Calu3 (cell line): ENCODE measurements at regions not wholly inside any gene's neighbourhood (a gene's known extent, or its start where the extent isn't known, plus 50 kb on each side); places are given as distances from the start of the nearest gene placed in this dataset.

ENCODE experiments used
- BruUV-seq: library from RNA; stranded (reverse); fragments of 400-500 nt; replicated peaks from 2 replicates; lab custom pipeline; 2021; lab: Mats Ljungman, UMichigan
- CTCF ChIA-PET: fragments of 300-600 bp; sonication (Branson Sonifier 250); formaldehyde crosslinking; loops from one replicate; lab custom pipeline; 2022; ENCODE audit warnings: antibody characterized with exemption; lab: Charles Lee
- DNase-seq: peaks from one replicate; pipeline ENCODE4 v3.0.0; 2022
- H3K27ac Mint-ChIP-seq: one replicate; pipeline ENCODE4 v1.8.0; 2022; ENCODE audit warnings: mixed read lengths; ENCODE audit not compliant: unreplicated experiment
- H3K27me3 Mint-ChIP-seq: one replicate; pipeline ENCODE4 v1.8.0; 2022; ENCODE audit warnings: mixed read lengths; ENCODE audit not compliant: unreplicated experiment
- H3K36me3 Mint-ChIP-seq: one replicate; pipeline ENCODE4 v1.8.0; 2022; ENCODE audit warnings: mild to moderate bottlenecking, moderate library complexity, mixed read lengths; ENCODE audit not compliant: insufficient read depth, unreplicated experiment
- H3K4me1 Mint-ChIP-seq: one replicate; pipeline ENCODE4 v1.8.0; 2022; ENCODE audit warnings: mild to moderate bottlenecking, low read depth, mixed read lengths; ENCODE audit not compliant: unreplicated experiment
- H3K4me3 Mint-ChIP-seq: one replicate; pipeline ENCODE4 v1.8.0; 2022; ENCODE audit warnings: mild to moderate bottlenecking, low read depth, moderate library complexity, mixed read lengths; ENCODE audit not compliant: unreplicated experiment
- H3K9me3 Mint-ChIP-seq: one replicate; pipeline ENCODE4 v1.8.0; 2022; ENCODE audit warnings: low read depth, mixed read lengths; ENCODE audit not compliant: unreplicated experiment
- intact Hi-C: fragments of 100-400 bp; cut with micrococcal nuclease; formaldehyde crosslinking; loops from one replicate; pipeline ENCODE4 v1.10.0; 2022; ENCODE audit not compliant: unreplicated experiment
- TF ChIP-seq, protein P1 (sequence below): fragments of 200-600 bp; IDR thresholded peaks from one replicate; pipeline ENCODE4 v1.8.0; 2022; ENCODE audit warnings: antibody characterized with exemption; ENCODE audit not compliant: unreplicated experiment

DNA sequence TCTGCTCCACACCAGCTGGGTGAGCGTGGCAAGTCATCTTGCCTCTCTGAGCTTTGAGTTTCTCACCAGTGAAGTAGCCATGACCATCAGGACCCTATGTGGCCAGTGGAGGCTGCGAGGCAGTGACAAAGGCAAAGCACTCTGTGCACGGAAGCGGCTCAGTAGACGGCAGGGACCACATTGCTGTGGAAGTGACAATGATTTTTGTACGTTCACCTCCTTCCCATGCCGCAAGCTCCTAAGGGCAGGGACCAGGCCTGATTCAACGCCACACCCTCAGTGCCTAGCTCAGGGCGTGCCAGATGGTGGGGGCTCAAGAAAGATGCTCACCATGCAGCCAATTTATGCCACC, 210.5 kb downstream of the MATN1 start:
- TF ChIP-seq, protein P1, sequence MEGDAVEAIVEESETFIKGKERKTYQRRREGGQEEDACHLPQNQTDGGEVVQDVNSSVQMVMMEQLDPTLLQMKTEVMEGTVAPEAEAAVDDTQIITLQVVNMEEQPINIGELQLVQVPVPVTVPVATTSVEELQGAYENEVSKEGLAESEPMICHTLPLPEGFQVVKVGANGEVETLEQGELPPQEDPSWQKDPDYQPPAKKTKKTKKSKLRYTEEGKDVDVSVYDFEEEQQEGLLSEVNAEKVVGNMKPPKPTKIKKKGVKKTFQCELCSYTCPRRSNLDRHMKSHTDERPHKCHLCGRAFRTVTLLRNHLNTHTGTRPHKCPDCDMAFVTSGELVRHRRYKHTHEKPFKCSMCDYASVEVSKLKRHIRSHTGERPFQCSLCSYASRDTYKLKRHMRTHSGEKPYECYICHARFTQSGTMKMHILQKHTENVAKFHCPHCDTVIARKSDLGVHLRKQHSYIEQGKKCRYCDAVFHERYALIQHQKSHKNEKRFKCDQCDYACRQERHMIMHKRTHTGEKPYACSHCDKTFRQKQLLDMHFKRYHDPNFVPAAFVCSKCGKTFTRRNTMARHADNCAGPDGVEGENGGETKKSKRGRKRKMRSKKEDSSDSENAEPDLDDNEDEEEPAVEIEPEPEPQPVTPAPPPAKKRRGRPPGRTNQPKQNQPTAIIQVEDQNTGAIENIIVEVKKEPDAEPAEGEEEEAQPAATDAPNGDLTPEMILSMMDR, result no peak

GRCh38 chr1:30511991-30512913, 211.1 kb downstream of the MATN1 start:
- DNase-seq, result no peak
- Mint-ChIP-seq H3K27me3 (peaks cover 70% of the 10 kb centered on the region), H3K4me3 (no peak overlapping the region), H3K9me3 (no peaks in the 10 kb centered on the region), H3K27ac (no peak overlapping the region), H3K36me3 (no peaks in the 10 kb centered on the region), H3K4me1 (peaks cover 17% of the 10 kb centered on the region)
- intact Hi-C loops, result no loop called here
- TF ChIP-seq, protein P1, result no peak
- BruUV-seq, result no TSS peak
- CTCF ChIA-PET, result no interaction called here

More for the DNA sequence above, 210.5 kb downstream of the MATN1 start:
- Mint-ChIP-seq H3K27ac (no peak overlapping the region), H3K4me1 (peaks cover 17% of the 10 kb centered on the region), H3K9me3 (no peaks in the 10 kb centered on the region), H3K36me3 (no peaks in the 10 kb centered on the region), H3K4me3 (no peak overlapping the region), H3K27me3 (peaks cover 67% of the 10 kb centered on the region)
- BruUV-seq, result no TSS peak
- DNase-seq, result no peak
- CTCF ChIA-PET, result no interaction called here
- intact Hi-C loops, result no loop called here

DNA sequence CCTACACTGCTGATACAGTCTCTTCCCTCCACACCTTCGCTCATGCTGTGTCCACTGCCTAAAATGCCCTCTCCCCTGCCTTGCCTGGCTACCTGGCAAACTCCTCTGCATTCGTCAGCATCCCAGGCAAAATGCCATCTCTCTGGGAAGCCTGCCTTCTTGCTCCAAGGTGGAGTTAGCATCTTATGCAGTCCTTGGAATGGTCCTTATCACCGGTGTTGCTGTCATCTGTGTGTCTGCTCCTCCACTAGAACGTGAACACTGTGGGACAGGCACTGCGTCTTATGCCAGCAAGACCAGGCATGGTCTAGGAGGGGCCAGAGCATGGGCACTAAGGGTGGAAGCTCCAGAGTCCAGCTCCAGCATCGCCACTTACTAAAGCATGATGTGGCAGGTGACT, 211.8 kb downstream of the MATN1 start:
- TF ChIP-seq, protein P1, result no peak
- no peak for DNase-seq
- intact Hi-C loops, result no loop called here
- CTCF ChIA-PET, result no interaction called here
- no TSS peak for BruUV-seq
- no peak overlapping the region for H3K27ac Mint-ChIP-seq
- H3K4me1 Mint-ChIP-seq, result peaks cover 17% of the 10 kb centered on the region
- no peaks in the 10 kb centered on the region for H3K9me3 Mint-ChIP-seq
- H3K4me3 Mint-ChIP-seq, result no peak overlapping the region
- H3K27me3 Mint-ChIP-seq, result peaks cover 72% of the 10 kb centered on the region
- no peaks in the 10 kb centered on the region for H3K36me3 Mint-ChIP-seq

DNA sequence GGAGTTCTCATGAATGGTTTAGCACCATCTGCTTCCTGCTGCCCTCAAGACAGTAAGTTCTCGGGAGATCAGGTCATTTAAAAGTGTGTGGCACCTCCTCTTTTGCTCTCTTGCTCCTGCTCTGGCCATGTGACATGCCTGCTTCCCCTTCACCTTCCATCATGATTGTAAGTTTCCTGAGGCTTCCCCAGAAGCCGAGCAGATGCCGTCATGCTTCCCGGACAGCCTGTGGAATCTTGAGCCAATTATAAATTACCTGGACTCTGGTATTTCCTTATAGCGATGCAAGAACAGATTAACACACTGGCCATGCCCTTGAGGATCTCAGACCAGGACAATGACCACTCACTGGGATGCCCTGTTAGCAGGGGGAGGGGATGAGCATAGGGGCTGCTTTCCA, 212.3 kb downstream of the MATN1 start:
- intact Hi-C loops, result no loop called here
- peaks cover 76% of the 10 kb centered on the region for H3K27me3 Mint-ChIP-seq
- peaks cover 17% of the 10 kb centered on the region for H3K4me1 Mint-ChIP-seq
- no peaks in the 10 kb centered on the region for H3K9me3 Mint-ChIP-seq
- TF ChIP-seq, protein P1, result no peak
- no peak overlapping the region for H3K27ac Mint-ChIP-seq
- no peak for DNase-seq
- no TSS peak for BruUV-seq
- CTCF ChIA-PET, result no interaction called here
- no peaks in the 10 kb centered on the region for H3K36me3 Mint-ChIP-seq
- no peak overlapping the region for H3K4me3 Mint-ChIP-seq
